ENCODE measurements at regions not wholly inside any gene's neighbourhood (a gene's known extent, or its start where the extent isn't known, plus 50 kb on each side); places are given as distances from the start of the nearest gene placed in this dataset.

- TF ChIP-seq CTCF (IDR thresholded peaks at IDR 0.05; ENCODE audit: insufficient read depth in 1 of 2, low read depth in 1 of 2, low read length in 1 of 2, severe bottlenecking in 1 of 2, unreplicated experiment in 1 of 2): no peak
- peaks cover 9% of the 10 kb centered on the region for H3K27me3 Mint-ChIP-seq (ENCODE audit: insufficient read depth, unreplicated experiment)
- no peaks in the 10 kb centered on the region; the same call in 1 of the 2 replicates for H3K27me3 ChIP-seq (replicated peaks; ENCODE audit: control insufficient read depth, insufficient read depth, low read length)
- POLR2A ChIA-PET: no interaction called here
- BruUV-seq (replicated peaks): no TSS peak
- intact Hi-C loops (cut with micrococcal nuclease; ENCODE audit: unreplicated experiment): no loop called here
- H3K36me3 ChIP-seq (ENCODE audit: control insufficient read depth, insufficient read depth, low read length): no peaks in the 10 kb centered on the region
- no peaks in the 10 kb centered on the region for H3K9me3 Mint-ChIP-seq (ENCODE audit: unreplicated experiment)
- DNase-seq: no peak
- no peak overlapping the region for H3K27ac Mint-ChIP-seq (ENCODE audit: unreplicated experiment)
- no peaks in the 10 kb centered on the region for H3K4me1 ChIP-seq
- no peaks in the 10 kb centered on the region for H3K9me3 ChIP-seq
- H3K4me1 Mint-ChIP-seq (ENCODE audit: low read depth, unreplicated experiment): no peaks in the 10 kb centered on the region
- H3K4me3 ChIP-seq (ENCODE audit: low read depth, low read length): no peak overlapping the region
- H3K4me3 Mint-ChIP-seq (ENCODE audit: unreplicated experiment): no peak overlapping the region
- CTCF ChIA-PET: no interaction called here
- no peaks in the 10 kb centered on the region for H3K36me3 Mint-ChIP-seq (ENCODE audit: insufficient read depth, unreplicated experiment)
These were observed 460.5 kb upstream of the MYT1L start for GRCh38 chr2:2791606-2792005.

- no peaks in the 10 kb centered on the region for H3K4me1 ChIP-seq
- no peaks in the 10 kb centered on the region for H3K36me3 ChIP-seq (ENCODE audit: control insufficient read depth, insufficient read depth, low read length)
- no peaks in the 10 kb centered on the region; the same call in 1 of the 2 replicates for H3K27me3 ChIP-seq (replicated peaks; ENCODE audit: control insufficient read depth, insufficient read depth, low read length)
- TF ChIP-seq CTCF (IDR thresholded peaks at IDR 0.05; ENCODE audit: insufficient read depth in 1 of 2, low read depth in 1 of 2, low read length in 1 of 2, severe bottlenecking in 1 of 2, unreplicated experiment in 1 of 2): no peak
- peaks cover 4% of the 10 kb centered on the region for H3K9me3 Mint-ChIP-seq (ENCODE audit: unreplicated experiment)
- intact Hi-C loops (cut with micrococcal nuclease; ENCODE audit: unreplicated experiment): no loop called here
- ChIA-PET CTCF (no interaction called here), POLR2A (no interaction called here)
- no peak overlapping the region for H3K4me3 ChIP-seq (ENCODE audit: low read depth, low read length)
- no peak overlapping the region for H3K4me3 Mint-ChIP-seq (ENCODE audit: unreplicated experiment)
- no peaks in the 10 kb centered on the region for H3K36me3 Mint-ChIP-seq (ENCODE audit: insufficient read depth, unreplicated experiment)
- peaks cover 11% of the 10 kb centered on the region for H3K27me3 Mint-ChIP-seq (ENCODE audit: insufficient read depth, unreplicated experiment)
- H3K27ac Mint-ChIP-seq (ENCODE audit: unreplicated experiment): no peak overlapping the region
- DNase-seq: no peak
- H3K9me3 ChIP-seq: no peaks in the 10 kb centered on the region
- no peaks in the 10 kb centered on the region for H3K4me1 Mint-ChIP-seq (ENCODE audit: low read depth, unreplicated experiment)
- BruUV-seq (replicated peaks): no TSS peak
These were observed 460.0 kb upstream of the MYT1L start for GRCh38 chr2:2791031-2791430.

- Mint-ChIP-seq H3K9me3 (ENCODE audit: unreplicated experiment) (peaks cover 9% of the 10 kb centered on the region), H3K4me1 (ENCODE audit: low read depth, unreplicated experiment) (no peaks in the 10 kb centered on the region), H3K4me3 (ENCODE audit: unreplicated experiment) (no peak overlapping the region), H3K36me3 (ENCODE audit: insufficient read depth, unreplicated experiment) (no peaks in the 10 kb centered on the region), H3K27ac (ENCODE audit: unreplicated experiment) (no peak overlapping the region), H3K27me3 (ENCODE audit: insufficient read depth, unreplicated experiment) (peaks cover 13% of the 10 kb centered on the region)
- CTCF ChIA-PET: no interaction called here
- H3K36me3 ChIP-seq (ENCODE audit: control insufficient read depth, insufficient read depth, low read length): no peaks in the 10 kb centered on the region
- no peak for DNase-seq
- no peaks in the 10 kb centered on the region; the same call in 1 of the 2 replicates for H3K27me3 ChIP-seq (replicated peaks; ENCODE audit: control insufficient read depth, insufficient read depth, low read length)
- no peaks in the 10 kb centered on the region for H3K4me1 ChIP-seq
- no peaks in the 10 kb centered on the region for H3K9me3 ChIP-seq
- BruUV-seq (replicated peaks): no TSS peak
- POLR2A ChIA-PET: no interaction called here
- intact Hi-C loops (cut with micrococcal nuclease; ENCODE audit: unreplicated experiment): no loop called here
- no peak for TF ChIP-seq CTCF (IDR thresholded peaks at IDR 0.05; ENCODE audit: insufficient read depth in 1 of 2, low read depth in 1 of 2, low read length in 1 of 2, severe bottlenecking in 1 of 2, unreplicated experiment in 1 of 2)
- no peak overlapping the region for H3K4me3 ChIP-seq (ENCODE audit: low read depth, low read length)
These were observed 457.0 kb upstream of the MYT1L start for GRCh38 chr2:2788076-2788475.

Measured in Caco-2 (cell line).